ENCODE measurements at regions not wholly inside any gene's neighbourhood (a gene's known extent, or its start where the extent isn't known, plus 50 kb on each side); places are given as distances from the start of the nearest gene placed in this dataset.

DNA sequence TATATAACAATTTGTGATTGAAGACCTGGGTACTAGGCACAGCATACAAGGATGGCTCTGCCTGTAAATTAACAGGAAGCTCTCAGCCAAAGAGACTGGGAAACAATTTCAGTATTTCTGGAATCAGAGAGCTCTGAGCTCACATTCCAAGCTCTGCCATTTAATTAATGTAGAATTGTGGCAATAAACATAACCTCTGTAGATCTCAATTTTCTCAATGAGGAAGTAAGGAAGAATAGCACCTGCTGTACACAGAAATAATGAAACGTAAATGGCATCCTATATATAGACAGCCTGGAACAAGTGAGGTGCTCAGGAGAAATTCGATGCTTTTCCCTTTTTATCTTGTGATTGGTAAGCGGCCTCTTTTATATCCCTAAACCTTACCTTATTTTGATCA lies 538.5 kb upstream of the JAG1 start:
- Histone ChIP-seq H3K4me1 (ENCODE audit: low read depth) (peaks cover 8% of the 10 kb centered on the region), H3K4me3 (no peak overlapping the region), H3K9me3 (no peaks in the 10 kb centered on the region), H3K36me3 (ENCODE audit: low read depth) (no peaks in the 10 kb centered on the region)
- DNase-seq = no peak
- intact Hi-C loops (cut with DNase I, micrococcal nuclease) = no loop called here
- TF ChIP-seq, protein P1, sequence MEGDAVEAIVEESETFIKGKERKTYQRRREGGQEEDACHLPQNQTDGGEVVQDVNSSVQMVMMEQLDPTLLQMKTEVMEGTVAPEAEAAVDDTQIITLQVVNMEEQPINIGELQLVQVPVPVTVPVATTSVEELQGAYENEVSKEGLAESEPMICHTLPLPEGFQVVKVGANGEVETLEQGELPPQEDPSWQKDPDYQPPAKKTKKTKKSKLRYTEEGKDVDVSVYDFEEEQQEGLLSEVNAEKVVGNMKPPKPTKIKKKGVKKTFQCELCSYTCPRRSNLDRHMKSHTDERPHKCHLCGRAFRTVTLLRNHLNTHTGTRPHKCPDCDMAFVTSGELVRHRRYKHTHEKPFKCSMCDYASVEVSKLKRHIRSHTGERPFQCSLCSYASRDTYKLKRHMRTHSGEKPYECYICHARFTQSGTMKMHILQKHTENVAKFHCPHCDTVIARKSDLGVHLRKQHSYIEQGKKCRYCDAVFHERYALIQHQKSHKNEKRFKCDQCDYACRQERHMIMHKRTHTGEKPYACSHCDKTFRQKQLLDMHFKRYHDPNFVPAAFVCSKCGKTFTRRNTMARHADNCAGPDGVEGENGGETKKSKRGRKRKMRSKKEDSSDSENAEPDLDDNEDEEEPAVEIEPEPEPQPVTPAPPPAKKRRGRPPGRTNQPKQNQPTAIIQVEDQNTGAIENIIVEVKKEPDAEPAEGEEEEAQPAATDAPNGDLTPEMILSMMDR (IDR thresholded peaks at IDR 0.05) = no peak
- peak; percentile 75 for ATAC-seq

DNA sequence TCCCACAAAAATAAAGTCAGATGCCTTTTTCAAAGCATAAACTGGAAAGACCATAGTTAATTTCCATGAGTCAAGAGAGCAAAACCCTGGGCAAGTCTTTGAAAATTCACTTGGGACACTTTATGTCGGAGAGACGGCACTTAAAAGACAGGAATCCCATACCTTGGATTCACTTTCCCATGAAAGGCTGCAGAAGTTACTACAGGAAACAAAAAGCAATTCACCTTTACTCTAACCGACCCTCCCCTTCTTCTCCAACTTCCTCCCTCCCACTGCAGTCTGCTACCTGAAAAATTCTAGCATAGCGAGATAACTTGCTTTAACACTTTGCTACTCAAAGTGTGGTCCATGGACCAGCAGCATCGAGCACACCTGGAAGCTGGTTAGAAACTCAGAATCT lies 539.1 kb upstream of the JAG1 start:
- intact Hi-C loops (cut with DNase I, micrococcal nuclease) = no loop called here
- Histone ChIP-seq H3K9me3 (no peaks in the 10 kb centered on the region), H3K4me3 (no peak overlapping the region), H3K4me1 (ENCODE audit: low read depth) (peaks cover 12% of the 10 kb centered on the region), H3K36me3 (ENCODE audit: low read depth) (no peaks in the 10 kb centered on the region)
- no peak for ATAC-seq
- TF ChIP-seq, protein P1 (IDR thresholded peaks at IDR 0.05) = no peak
- DNase-seq = no peak

DNA sequence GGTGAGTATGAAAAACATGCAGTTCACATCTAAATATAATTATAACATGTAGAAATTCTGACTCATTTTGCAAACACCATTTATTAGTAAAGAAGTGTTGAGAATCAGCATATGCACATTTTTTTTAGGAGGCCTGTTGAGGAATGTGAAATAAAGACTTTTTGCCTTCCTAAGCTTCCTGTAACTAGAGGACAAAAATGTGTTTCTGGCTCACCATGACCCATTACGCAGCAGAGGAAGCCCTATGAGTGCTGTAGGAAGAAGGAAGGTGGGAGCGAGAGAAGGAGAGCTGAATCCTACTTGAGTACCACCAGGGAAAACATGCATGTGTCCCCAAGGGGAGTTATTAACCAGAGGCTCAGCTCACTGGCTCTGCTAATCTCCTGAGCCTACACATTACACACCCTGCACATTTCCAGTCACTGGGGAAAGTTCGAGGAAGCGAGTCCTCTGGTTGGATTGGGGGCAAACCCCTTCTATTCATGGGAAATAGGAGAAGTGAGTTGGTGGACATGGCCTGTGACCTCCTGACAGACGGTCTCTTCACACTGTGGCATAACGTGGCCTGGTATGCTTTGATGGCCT lies 540.5 kb upstream of the JAG1 start:
- DNase-seq = no peak
- intact Hi-C loops (cut with DNase I, micrococcal nuclease) = no loop called here

DNA sequence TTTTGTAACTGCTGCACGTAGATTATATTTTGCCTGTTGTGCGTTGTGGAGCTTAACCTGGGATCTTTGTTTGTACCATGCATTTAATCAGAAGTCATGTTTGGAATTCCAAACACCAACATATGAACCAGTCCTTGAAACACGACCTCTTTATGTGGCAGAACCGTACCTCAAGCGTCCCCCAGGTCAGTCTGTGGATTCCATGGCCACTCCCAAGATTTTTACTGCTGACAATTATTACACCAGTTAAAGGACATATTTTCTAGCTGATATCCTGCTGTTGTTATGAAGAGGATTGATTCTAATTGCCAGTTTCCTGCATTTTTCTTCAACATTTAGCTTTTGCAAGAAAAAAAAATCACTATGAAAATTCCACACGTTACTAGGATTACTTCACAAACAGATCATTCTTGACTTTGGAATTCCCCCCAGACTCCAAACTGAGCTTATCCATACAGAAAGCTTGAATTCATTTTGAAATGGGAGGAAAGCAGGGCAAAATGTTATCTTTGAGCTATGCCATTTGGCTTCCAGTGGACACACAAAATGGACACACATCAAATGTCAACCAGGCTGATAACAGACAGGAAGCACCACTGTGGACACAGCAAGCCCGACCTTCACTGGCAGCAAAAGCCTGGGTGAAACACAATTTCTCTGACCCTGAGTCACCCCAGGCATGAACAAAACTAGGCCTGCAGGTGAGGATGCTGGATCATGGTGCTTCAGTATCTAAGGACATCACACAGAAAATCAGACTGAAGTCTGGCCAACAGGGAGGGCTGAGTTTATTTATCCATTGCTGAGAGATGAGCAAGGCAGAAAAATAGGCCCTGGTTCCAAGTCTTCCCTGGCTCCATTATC lies 542.9 kb upstream of the JAG1 start:
- ATAC-seq = no peak

More for the DNA sequence above, 540.5 kb upstream of the JAG1 start:
- Histone ChIP-seq H3K36me3 (ENCODE audit: low read depth) (no peaks in the 10 kb centered on the region), H3K4me1 (ENCODE audit: low read depth) (peaks cover 15% of the 10 kb centered on the region), H3K4me3 (no peak overlapping the region), H3K9me3 (no peaks in the 10 kb centered on the region)
- no peak for ATAC-seq
- TF ChIP-seq, protein P1 (IDR thresholded peaks at IDR 0.05) = no peak

DNA sequence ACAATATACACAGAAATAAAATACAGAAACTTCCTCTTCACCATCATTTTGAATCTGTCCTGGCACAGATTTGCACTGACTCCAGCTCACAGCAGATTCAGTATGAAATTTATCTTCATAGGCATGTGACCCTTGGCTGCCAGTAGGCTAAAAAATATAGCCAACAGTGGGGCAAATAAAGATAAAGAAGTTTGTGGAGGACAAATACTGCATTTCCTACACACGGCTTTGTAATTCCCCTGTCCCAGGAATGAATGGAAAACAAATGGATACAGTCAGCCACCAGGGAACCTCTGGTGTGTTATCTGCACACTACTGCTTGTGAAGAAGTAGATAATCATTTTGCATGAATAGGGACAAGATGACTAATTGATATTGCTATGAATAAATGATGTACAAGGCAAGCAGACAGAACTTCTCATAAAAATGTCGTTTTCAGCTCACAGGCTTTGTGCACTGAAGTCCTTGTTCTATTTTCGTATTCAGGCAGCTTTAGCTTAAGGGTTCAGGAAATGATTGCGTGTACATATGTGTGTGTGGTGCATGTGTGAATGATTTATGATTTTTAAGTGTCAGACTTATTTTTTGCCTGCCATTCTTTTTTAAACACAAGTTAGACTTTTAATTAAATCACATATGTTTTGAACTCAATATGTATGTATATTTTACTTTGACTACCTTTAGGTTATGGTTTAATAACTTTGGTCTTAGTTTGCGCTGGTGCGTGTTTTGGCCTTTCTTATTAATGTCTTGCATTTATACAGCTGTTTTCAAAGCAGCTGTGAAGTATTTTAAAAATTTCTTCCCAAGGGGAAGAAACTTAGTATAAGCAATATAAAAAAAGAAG lies 543.8 kb upstream of the JAG1 start:
- Histone ChIP-seq H3K4me1 (ENCODE audit: low read depth) (peaks cover 15% of the 10 kb centered on the region), H3K4me3 (no peak overlapping the region), H3K36me3 (ENCODE audit: low read depth) (no peaks in the 10 kb centered on the region), H3K9me3 (no peaks in the 10 kb centered on the region)
- intact Hi-C loops (cut with DNase I, micrococcal nuclease) = no loop called here
- TF ChIP-seq, protein P1 (IDR thresholded peaks at IDR 0.05) = no peak
- DNase-seq (no peak), ATAC-seq (peak; percentile 56)

More for the DNA sequence above, 542.9 kb upstream of the JAG1 start:
- intact Hi-C loops (cut with DNase I, micrococcal nuclease) = no loop called here
- Histone ChIP-seq H3K4me1 (ENCODE audit: low read depth) (peaks cover 15% of the 10 kb centered on the region), H3K4me3 (no peak overlapping the region), H3K36me3 (ENCODE audit: low read depth) (no peaks in the 10 kb centered on the region), H3K9me3 (no peaks in the 10 kb centered on the region)
- no peak for DNase-seq
- TF ChIP-seq, protein P1 (IDR thresholded peaks at IDR 0.05) = no peak

Data from mucosa of descending colon (tissue), 3 donors.